HG02852 (cell line): ENCODE measurements at regions not wholly inside any gene's neighbourhood (a gene's known extent, or its start where the extent isn't known, plus 50 kb on each side); places are given as distances from the start of the nearest gene placed in this dataset.
"Not testable (repeated sequence)": the region's sequence is repeated elsewhere in the genome, so short reads cannot be mapped to it uniquely, and the experiment has no call there.

Experiments
- ATAC-seq: cut with Tn5 transposase; IDR thresholded peaks from one replicate; pipeline ENCODE4 v1.9.1; 2021; ENCODE audit warnings: mild to moderate bottlenecking, moderate library complexity; ENCODE audit not compliant: unreplicated experiment

- ATAC-seq, result not testable (repeated sequence)
Observed at GRCh38 chr21:27979446-27979845, 1012.6 kb upstream of the ADAMTS5 start.

- ATAC-seq, result no peak
Observed at GRCh38 chr21:27975514-27975913, 1008.6 kb upstream of the ADAMTS5 start.

GRCh38 chr21:27974152-27974551 is 1007.3 kb upstream of the ADAMTS5 start:
- not testable (repeated sequence) for ATAC-seq

- not testable (repeated sequence) for ATAC-seq
Observed at GRCh38 chr21:27968240-27968639, 1001.4 kb upstream of the ADAMTS5 start.

GRCh38 chr21:27954543-27955165 is 987.8 kb upstream of the ADAMTS5 start:
- ATAC-seq, result no peak

GRCh38 chr21:27953340-27954045 is 986.6 kb upstream of the ADAMTS5 start:
- no peak for ATAC-seq

GRCh38 chr21:27949093-27949492 is 982.2 kb upstream of the ADAMTS5 start:
- not testable (repeated sequence) for ATAC-seq

GRCh38 chr21:27930108-27930767 is 963.4 kb upstream of the ADAMTS5 start:
- ATAC-seq, result not testable (repeated sequence)

- ATAC-seq, result not testable (repeated sequence)
Observed at GRCh38 chr21:27929179-27929578, 962.3 kb upstream of the ADAMTS5 start.

- ATAC-seq, result not testable (repeated sequence)
Observed at GRCh38 chr21:27928534-27929115, 961.7 kb upstream of the ADAMTS5 start.

GRCh38 chr21:27921421-27921820 is 954.5 kb upstream of the ADAMTS5 start:
- ATAC-seq, result not testable (repeated sequence)

- ATAC-seq, result not testable (repeated sequence)
Observed at GRCh38 chr21:27917966-27918365, 951.1 kb upstream of the ADAMTS5 start.

- not testable (repeated sequence) for ATAC-seq
Observed at GRCh38 chr21:27916326-27916725, 949.4 kb upstream of the ADAMTS5 start.

- not testable (repeated sequence) for ATAC-seq
Observed at GRCh38 chr21:27912133-27912532, 945.2 kb upstream of the ADAMTS5 start.

- ATAC-seq, result not testable (repeated sequence)
Observed at GRCh38 chr21:27909487-27909886, 942.6 kb upstream of the ADAMTS5 start.

GRCh38 chr21:27908816-27909215 is 941.9 kb upstream of the ADAMTS5 start:
- not testable (repeated sequence) for ATAC-seq

GRCh38 chr21:27902904-27903303 is 936.0 kb upstream of the ADAMTS5 start:
- ATAC-seq, result not testable (repeated sequence)

- not testable (repeated sequence) for ATAC-seq
Observed at GRCh38 chr21:27893619-27894018, 926.7 kb upstream of the ADAMTS5 start.

- not testable (repeated sequence) for ATAC-seq
Observed at GRCh38 chr21:27891495-27891894, 924.6 kb upstream of the ADAMTS5 start.

- ATAC-seq, result not testable (repeated sequence)
Observed at GRCh38 chr21:27887808-27888455, 921.0 kb upstream of the ADAMTS5 start.

- ATAC-seq, result no peak
Observed at GRCh38 chr21:27885296-27885711, 918.4 kb upstream of the ADAMTS5 start.
